HCT116 (cell line): ENCODE measurements at regions not wholly inside any gene's neighbourhood (a gene's known extent, or its start where the extent isn't known, plus 50 kb on each side); places are given as distances from the start of the nearest gene placed in this dataset.

Experiments
- ATAC-seq: fragments of 200-7000 bp; cut with Tn5 transposase; 2 replicates; pipeline ENCODE4 v1.9.1; 2020; ENCODE audit warnings: mild to moderate bottlenecking, moderate library complexity
- BruUV-seq: library from RNA; stranded (reverse); fragments of 400-500 nt; replicated peaks from 2 replicates; lab custom pipeline; 2021; lab: Mats Ljungman, UMichigan
- CTCF ChIA-PET: fragments of 300-600 bp; sonication (Branson Sonifier 250); formaldehyde crosslinking; loops from one replicate; lab custom pipeline; 2021; ENCODE audit warnings: antibody characterized with exemption; lab: Charles Lee
- POLR2A ChIA-PET: fragments of 300-600, 350-600 bp; sonication (Branson Sonifier 250); formaldehyde crosslinking; loops from one replicate; lab custom pipeline; 2021; ENCODE audit warnings: antibody characterized with exemption; lab: Charles Lee
- RAD21 ChIA-PET, 2 experiments: fragments of 300-600 bp; sonication (Branson Sonifier 250); formaldehyde crosslinking; loops; one replicate each; lab custom pipeline; 2023; ENCODE audit warnings: low total read pairs in 2 of 2; ENCODE audit not compliant: uncharacterized antibody in 2 of 2, unreplicated experiment in 2 of 2, low non-redundant PET in 1 of 2; lab: Charles Lee
- DNase-seq: peaks from one replicate; pipeline ENCODE4 v3.0.0-alpha.2; 2010; ENCODE audit warnings: low read depth, low spot score
- H2AFZ ChIP-seq: fragments of 200-600 bp; shearing (Covaris generic), sonication (generic); 2 replicates; pipeline ENCODE4 v1.6.1; 2017; ENCODE audit warnings: low read depth, mixed run types, mixed read lengths, antibody characterized with exemption, low read length; ENCODE audit not compliant: poor library complexity, severe bottlenecking
- H3K27ac ChIP-seq: 2 replicates; pipeline ENCODE4 v1.5.1; 2012; ENCODE audit warnings: low read depth, low read length
- H3K27me3 ChIP-seq: fragments of 200-600 bp; sonication (generic); 2 replicates; pipeline ENCODE4 v1.6.1; 2016; ENCODE audit warnings: mixed run types, low read length, mixed read lengths; ENCODE audit not compliant: insufficient read depth
- H3K36me3 ChIP-seq, 2 experiments: fragments of 200-500 bp in 1 of 2; fragments of 200-600 bp in 1 of 2; sonication (Bioruptor generic) in 1 of 2; sonication (generic) in 1 of 2; 2 replicates each; pipeline versions ENCODE4 v1.5.1 to v1.6.1; 2014 to 2016; ENCODE audit warnings: low read length in 2 of 2, inconsistent platforms in 1 of 2, mixed read lengths in 1 of 2, mixed run types in 1 of 2; ENCODE audit not compliant: insufficient read depth in 2 of 2, control insufficient read depth in 1 of 2
- H3K4me1 ChIP-seq, 2 experiments: fragments of 200-600 bp in 1 of 2; sonication (generic) in 1 of 2; 2 replicates each; pipeline versions ENCODE4 v1.5.1 to v1.6.1; 2012 to 2017; ENCODE audit warnings: low read length in 2 of 2, inconsistent platforms in 1 of 2, mild to moderate bottlenecking in 1 of 2, mixed read lengths in 1 of 2, mixed run types in 1 of 2, moderate library complexity in 1 of 2; ENCODE audit not compliant: insufficient read depth in 2 of 2, control insufficient read depth in 1 of 2
- H3K4me2 ChIP-seq: fragments of 200-600 bp; sonication (generic); 2 replicates; pipeline ENCODE4 v1.6.1; 2017; ENCODE audit warnings: mixed run types, low read length, mixed read lengths
- H3K4me3 ChIP-seq, 2 experiments: fragments of 200-600 bp in 1 of 2; sonication (generic) in 1 of 2; replicated peaks in 1 of 2; 2 replicates each; pipeline ENCODE4 v1.5.1; 2011 to 2016; ENCODE audit warnings: low read length in 2 of 2, control low read depth in 1 of 2, low read depth in 1 of 2, mild to moderate bottlenecking in 1 of 2, mixed read lengths in 1 of 2, mixed run types in 1 of 2
- H3K79me2 ChIP-seq: fragments of 200-600 bp; sonication (generic); 2 replicates; pipeline ENCODE4 v1.6.1; 2017; ENCODE audit warnings: mild to moderate bottlenecking, mixed run types, low read length, moderate library complexity, mixed read lengths; ENCODE audit not compliant: insufficient read depth
- H3K9ac ChIP-seq: fragments of 200-600 bp; sonication (generic); 2 replicates; pipeline ENCODE4 v1.6.1; 2016; ENCODE audit warnings: low read length, mixed read lengths
- H3K9me2 ChIP-seq: fragments of 200-600 bp; sonication (generic), shearing (Covaris generic); 2 replicates; pipeline ENCODE4 v1.6.1; 2017; ENCODE audit warnings: mixed run types, mild to moderate bottlenecking, moderate library complexity; ENCODE audit not compliant: insufficient read depth
- H3K9me3 ChIP-seq, 2 experiments: fragments of 200-500 bp in 1 of 2; fragments of 200-600 bp in 1 of 2; sonication (Bioruptor generic) in 1 of 2; sonication (generic) in 1 of 2; 2 replicates each; pipeline ENCODE4 v1.6.1; 2014 to 2017; ENCODE audit warnings: low read length in 2 of 2, mixed read lengths in 2 of 2, inconsistent platforms in 1 of 2, low read depth in 1 of 2, mild to moderate bottlenecking in 1 of 2, mixed run types in 1 of 2, moderate library complexity in 1 of 2; ENCODE audit not compliant: control insufficient read depth in 1 of 2, insufficient read depth in 1 of 2
- H4K20me1 ChIP-seq: fragments of 200-600 bp; sonication (generic), shearing (Covaris generic); 2 replicates; pipeline ENCODE4 v1.6.1; 2017; ENCODE audit warnings: mixed run types, mild to moderate bottlenecking, moderate library complexity; ENCODE audit not compliant: insufficient read depth
- CBX3 ChIP-seq: IDR thresholded peaks from 2 replicates; pipeline ENCODE4 v1.6.1; 2012; ENCODE audit warnings: low read depth
- EZH2 ChIP-seq: fragments of 200-600 bp; sonication (generic); IDR thresholded peaks from 2 replicates; pipeline ENCODE4 v1.6.1; 2017; ENCODE audit warnings: antibody characterized with exemption, mixed run types
- SP1 ChIP-seq: IDR thresholded peaks from 2 replicates; pipeline ENCODE4 v1.6.1; 2012; ENCODE audit warnings: low read depth
- TCF7L2 ChIP-seq: IDR thresholded peaks from 2 replicates; pipeline ENCODE4 v1.7.0; 2011; ENCODE audit warnings: borderline replicate concordance, inconsistent platforms; ENCODE audit not compliant: insufficient read depth, insufficient read length; ENCODE audit errors: extremely low read depth
- ZNF274 ChIP-seq: fragments of 200-500 bp; sonication (Bioruptor generic); IDR thresholded peaks from 2 replicates; pipeline ENCODE4 v1.6.1; 2014; ENCODE audit warnings: mild to moderate bottlenecking, low read depth, low read length, inconsistent platforms
- intact Hi-C: fragments of 100-400 bp; cut with micrococcal nuclease; formaldehyde crosslinking; loops from 2 replicates; pipeline ENCODE4 v1.10.0; 2022
- TF ChIP-seq, protein P1 (sequence below): IDR thresholded peaks from 2 replicates; pipeline ENCODE4 v1.6.1; 2012
- TF ChIP-seq, protein P2 (sequence below): IDR thresholded peaks from 2 replicates; pipeline ENCODE4 v1.6.1; 2012; ENCODE audit warnings: low read depth

DNA sequence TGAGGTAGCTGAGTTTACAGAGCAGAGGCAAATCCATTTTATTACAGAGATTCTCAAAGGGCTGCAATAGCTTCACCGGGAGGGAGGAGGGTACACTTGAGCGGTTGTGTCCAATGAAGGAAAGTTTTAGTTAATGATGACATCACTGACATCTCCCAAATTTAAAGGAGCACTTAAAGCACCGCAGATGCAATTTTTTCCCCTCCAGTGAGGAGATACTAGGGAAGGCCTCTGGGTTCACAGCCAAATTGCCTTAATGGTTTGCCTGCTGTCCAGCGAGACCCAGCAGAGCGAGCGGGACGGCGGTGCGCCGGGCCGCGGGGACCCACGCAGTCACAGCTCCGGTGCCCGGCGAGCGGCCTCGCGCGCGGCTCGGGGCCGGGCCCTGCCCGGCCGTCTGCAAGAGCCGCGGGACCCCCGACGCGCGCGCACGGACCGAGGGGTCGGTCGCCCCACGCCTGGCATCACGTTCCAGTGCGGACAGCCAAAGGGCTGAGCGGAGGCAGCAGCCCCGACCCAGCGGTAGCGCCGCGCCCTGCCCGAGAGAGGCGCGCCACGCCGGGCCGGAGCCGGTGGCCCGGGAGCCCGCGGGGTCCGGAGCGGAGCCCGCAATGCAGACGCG, 160.5 kb upstream of the CHRNA7 start:
- ChIA-PET RAD21 (no interaction called here), POLR2A (no interaction called here), CTCF (no interaction called here)
- DNase-seq (no peak), ATAC-seq (no peak)
- Histone ChIP-seq H3K4me1 (peaks cover 2 to 5% of the 10 kb centered on the region in 2 experiments; a peak in 2 of 4 replicates), H3K4me2 (0 out of 2 replicates have a peak overlapping the region, but pooled peaks have one; percentile 13), H3K36me3 (no peaks in the 10 kb centered on the region), H3K27me3 (no peaks in the 10 kb centered on the region), H3K79me2 (no peaks in the 10 kb centered on the region), H3K9me3 (no peaks in the 10 kb centered on the region), H3K4me3 (no peak overlapping the region), H3K9me2 (no peaks in the 10 kb centered on the region), H3K9ac (no peak overlapping the region), H2AFZ (no peak overlapping the region), H3K27ac (no peak overlapping the region; the same call in 1 of the 2 replicates), H4K20me1 (no peaks in the 10 kb centered on the region)
- intact Hi-C loops: loop anchor here (2.0 kb wide), 1 partner anchor 217 kb away; no protein-coding TSS in a partner anchor
- BruUV-seq: no TSS peak
- TF ChIP-seq EZH2: no peak
- TF ChIP-seq, protein P1, sequence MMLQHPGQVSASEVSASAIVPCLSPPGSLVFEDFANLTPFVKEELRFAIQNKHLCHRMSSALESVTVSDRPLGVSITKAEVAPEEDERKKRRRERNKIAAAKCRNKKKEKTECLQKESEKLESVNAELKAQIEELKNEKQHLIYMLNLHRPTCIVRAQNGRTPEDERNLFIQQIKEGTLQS: no peak
- TF ChIP-seq CBX3: no peak
- no peak for TF ChIP-seq SP1
- no peak for TF ChIP-seq ZNF274
- no peak for TF ChIP-seq TCF7L2
- TF ChIP-seq, protein P2, sequence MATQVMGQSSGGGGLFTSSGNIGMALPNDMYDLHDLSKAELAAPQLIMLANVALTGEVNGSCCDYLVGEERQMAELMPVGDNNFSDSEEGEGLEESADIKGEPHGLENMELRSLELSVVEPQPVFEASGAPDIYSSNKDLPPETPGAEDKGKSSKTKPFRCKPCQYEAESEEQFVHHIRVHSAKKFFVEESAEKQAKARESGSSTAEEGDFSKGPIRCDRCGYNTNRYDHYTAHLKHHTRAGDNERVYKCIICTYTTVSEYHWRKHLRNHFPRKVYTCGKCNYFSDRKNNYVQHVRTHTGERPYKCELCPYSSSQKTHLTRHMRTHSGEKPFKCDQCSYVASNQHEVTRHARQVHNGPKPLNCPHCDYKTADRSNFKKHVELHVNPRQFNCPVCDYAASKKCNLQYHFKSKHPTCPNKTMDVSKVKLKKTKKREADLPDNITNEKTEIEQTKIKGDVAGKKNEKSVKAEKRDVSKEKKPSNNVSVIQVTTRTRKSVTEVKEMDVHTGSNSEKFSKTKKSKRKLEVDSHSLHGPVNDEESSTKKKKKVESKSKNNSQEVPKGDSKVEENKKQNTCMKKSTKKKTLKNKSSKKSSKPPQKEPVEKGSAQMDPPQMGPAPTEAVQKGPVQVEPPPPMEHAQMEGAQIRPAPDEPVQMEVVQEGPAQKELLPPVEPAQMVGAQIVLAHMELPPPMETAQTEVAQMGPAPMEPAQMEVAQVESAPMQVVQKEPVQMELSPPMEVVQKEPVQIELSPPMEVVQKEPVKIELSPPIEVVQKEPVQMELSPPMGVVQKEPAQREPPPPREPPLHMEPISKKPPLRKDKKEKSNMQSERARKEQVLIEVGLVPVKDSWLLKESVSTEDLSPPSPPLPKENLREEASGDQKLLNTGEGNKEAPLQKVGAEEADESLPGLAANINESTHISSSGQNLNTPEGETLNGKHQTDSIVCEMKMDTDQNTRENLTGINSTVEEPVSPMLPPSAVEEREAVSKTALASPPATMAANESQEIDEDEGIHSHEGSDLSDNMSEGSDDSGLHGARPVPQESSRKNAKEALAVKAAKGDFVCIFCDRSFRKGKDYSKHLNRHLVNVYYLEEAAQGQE: no peak
